ENCODE measurements at regions not wholly inside any gene's neighbourhood (a gene's known extent, or its start where the extent isn't known, plus 50 kb on each side); places are given as distances from the start of the nearest gene placed in this dataset.

- no peak for DNase-seq (ENCODE audit: low read depth in 2 of 2)
Observed at GRCh38 chr10:131560166-131560565, 248.6 kb upstream of the TCERG1L start.

- no peak for DNase-seq (ENCODE audit: low read depth in 2 of 2)
Observed at GRCh38 chr10:131560706-131561355, 249.3 kb upstream of the TCERG1L start.

GRCh38 chr10:131561897-131562296 lies 250.4 kb upstream of the TCERG1L start:
- no peak for DNase-seq (ENCODE audit: low read depth in 2 of 2)

GRCh38 chr10:131563411-131563810 lies 251.9 kb upstream of the TCERG1L start:
- no peak for DNase-seq (ENCODE audit: low read depth in 2 of 2)

- DNase-seq (ENCODE audit: low read depth in 2 of 2) = no peak
Observed at GRCh38 chr10:131567279-131568162, 256.0 kb upstream of the TCERG1L start.

- DNase-seq (ENCODE audit: low read depth in 2 of 2) = no peak
Observed at GRCh38 chr10:131568866-131569265, 257.3 kb upstream of the TCERG1L start.

- DNase-seq (ENCODE audit: low read depth in 2 of 2) = no peak
Observed at GRCh38 chr10:131569851-131570715, 258.6 kb upstream of the TCERG1L start.

GRCh38 chr10:131570716-131571307 lies 259.3 kb upstream of the TCERG1L start:
- no peak for DNase-seq (ENCODE audit: low read depth in 2 of 2)

GRCh38 chr10:131571346-131571745 lies 259.8 kb upstream of the TCERG1L start:
- DNase-seq (ENCODE audit: low read depth in 2 of 2) = no peak

- no peak for DNase-seq (ENCODE audit: low read depth in 2 of 2)
Observed at GRCh38 chr10:131571865-131572264, 260.3 kb upstream of the TCERG1L start.

GRCh38 chr10:131573256-131573655 lies 261.7 kb upstream of the TCERG1L start:
- no peak for DNase-seq (ENCODE audit: low read depth in 2 of 2)

GRCh38 chr10:131573707-131574106 lies 262.2 kb upstream of the TCERG1L start:
- no peak for DNase-seq (ENCODE audit: low read depth in 2 of 2)

GRCh38 chr10:131574363-131574706 lies 262.8 kb upstream of the TCERG1L start:
- DNase-seq (ENCODE audit: low read depth in 2 of 2) = no peak

GRCh38 chr10:131574707-131575430 lies 263.3 kb upstream of the TCERG1L start:
- no peak for DNase-seq (ENCODE audit: low read depth in 2 of 2)

- no peak for DNase-seq (ENCODE audit: low read depth in 2 of 2)
Observed at GRCh38 chr10:131575877-131576276, 264.4 kb upstream of the TCERG1L start.

- DNase-seq (ENCODE audit: low read depth in 2 of 2) = no peak
Observed at GRCh38 chr10:131576341-131577177, 265.0 kb upstream of the TCERG1L start.

GRCh38 chr10:131577178-131577555 lies 265.6 kb upstream of the TCERG1L start:
- DNase-seq (ENCODE audit: low read depth in 2 of 2) = no peak

GRCh38 chr10:131577786-131578471 lies 266.4 kb upstream of the TCERG1L start:
- DNase-seq (ENCODE audit: low read depth in 2 of 2) = no peak

- no peak for DNase-seq (ENCODE audit: low read depth in 2 of 2)
Observed at GRCh38 chr10:131578472-131578970, 267.0 kb upstream of the TCERG1L start.
